HepG2 (cell line): ENCODE measurements at regions not wholly inside any gene's neighbourhood (a gene's known extent, or its start where the extent isn't known, plus 50 kb on each side); places are given as distances from the start of the nearest gene placed in this dataset.

Source experiments
- ATAC-seq: fragments of 200-7000 bp; cut with Tn5 transposase; 3 replicates; pipeline ENCODE4 v1.9.1; 2020; ENCODE audit warnings: mild to moderate bottlenecking, moderate library complexity
- BruUV-seq: library from RNA; stranded (reverse); fragments of 400-500 nt; replicated peaks from 2 replicates; lab custom pipeline; 2021; lab: Mats Ljungman, UMichigan
- CTCF ChIA-PET: fragments of 300-600 bp; formaldehyde crosslinking; extraction: SDS; loops from one replicate; lab custom pipeline; 2021; ENCODE audit warnings: low total read pairs, inconsistent platforms, low intra/inter-chr PET ratio; lab: Yijun Ruan, JAX
- POLR2A ChIA-PET: fragments of 350-600 bp; sonication (Branson Sonifier 250); formaldehyde crosslinking; loops from one replicate; lab custom pipeline; 2020; ENCODE audit warnings: antibody characterized with exemption, inconsistent platforms; lab: Yijun Ruan, JAX
- DNase-seq: peaks from one replicate; pipeline ENCODE4 v3.0.0-alpha.2; 2015; ENCODE audit warnings: low spot score
- FAIRE-seq: peaks from 3 replicates; lab custom pipeline; 2011; peaks lifted over from hg19 to GRCh38; lab: Jason Lieb, UNC
- H2AFZ ChIP-seq: one replicate; pipeline ENCODE4 v1.6.1; 2011; ENCODE audit warnings: low read length, inconsistent platforms
- H3K27ac ChIP-seq: fragments of 300-600 bp; 3 replicates; pipeline ENCODE4 v1.8.0; 2011; ENCODE audit warnings: mixed run types, mild to moderate bottlenecking, mixed read lengths, low read length, inconsistent platforms; ENCODE audit not compliant: insufficient read depth; ENCODE audit errors: extremely low read length
- H3K27me3 ChIP-seq, 2 experiments: fragments of 200-600 bp in 1 of 2; 2 replicates in 1 of 2; 3 replicates in 1 of 2; pipeline versions ENCODE4 v1.6.0 to v1.8.0; 2011; ENCODE audit warnings: low read length in 2 of 2, mild to moderate bottlenecking in 2 of 2, moderate library complexity in 2 of 2, inconsistent platforms in 1 of 2; ENCODE audit not compliant: insufficient read depth in 2 of 2, control insufficient read depth in 1 of 2
- H3K36me3 ChIP-seq, 2 experiments: fragments of 200-600 bp in 1 of 2; replicated peaks in 1 of 2; 2 replicates in 1 of 2; 3 replicates in 1 of 2; pipeline versions ENCODE4 v1.5.1 to v1.8.0; 2011; ENCODE audit warnings: low read length in 2 of 2, inconsistent platforms in 1 of 2; ENCODE audit not compliant: insufficient read depth in 2 of 2, control insufficient read depth in 1 of 2
- H3K4me1 ChIP-seq: 2 replicates; pipeline ENCODE4 v1.5.1; 2012; ENCODE audit warnings: low read length, inconsistent platforms; ENCODE audit not compliant: insufficient read depth
- H3K4me2 ChIP-seq: 2 replicates; pipeline ENCODE4 v1.6.0; 2011; ENCODE audit warnings: low read depth, low read length, inconsistent platforms
- H3K4me3 ChIP-seq, 3 experiments: fragments of 200-600 bp in 1 of 3; sonication (generic), shearing (Covaris generic) in 1 of 3; replicated peaks in 1 of 3; 2 replicates each; pipeline ENCODE4 v1.5.1; 2011 to 2016; ENCODE audit warnings: low read length in 3 of 3, inconsistent platforms in 2 of 3, low read depth in 2 of 3, mild to moderate bottlenecking in 2 of 3, control low read depth in 1 of 3, mixed read lengths in 1 of 3; ENCODE audit not compliant: insufficient read depth in 1 of 3
- H3K79me2 ChIP-seq: one replicate; pipeline ENCODE4 v1.6.1; 2011; ENCODE audit warnings: low read length, inconsistent platforms; ENCODE audit not compliant: insufficient read depth
- H3K9ac ChIP-seq: 2 replicates; pipeline ENCODE4 v1.6.0; 2011; ENCODE audit warnings: mild to moderate bottlenecking, low read depth, low read length, inconsistent platforms; ENCODE audit not compliant: insufficient read depth
- H3K9me3 ChIP-seq: 2 replicates; pipeline ENCODE4 v1.5.1; 2012; ENCODE audit warnings: mild to moderate bottlenecking, low read length
- H4K20me1 ChIP-seq: 2 replicates; pipeline ENCODE4 v1.6.0; 2011; ENCODE audit warnings: inconsistent platforms, mild to moderate bottlenecking, low read length, moderate library complexity; ENCODE audit not compliant: insufficient read depth
- CBX1 ChIP-seq: IDR thresholded peaks from one replicate; pipeline ENCODE4 v1.6.1; 2016; ENCODE audit warnings: antibody characterized with exemption, low read depth
- HIVEP1 ChIP-seq: sonication (generic); formaldehyde crosslinking; IDR thresholded peaks from 2 replicates; pipeline ENCODE4 v1.4.0; 2020; ENCODE audit warnings: mild to moderate bottlenecking, missing genetic modification reagents
- KAT8 ChIP-seq: IDR thresholded peaks from 2 replicates; pipeline ENCODE4 v1.6.1; 2016; ENCODE audit warnings: missing genetic modification reagents, missing compliant biosample characterization
- MBD4 ChIP-seq: IDR thresholded peaks from 2 replicates; pipeline ENCODE4 v1.6.1; 2012; ENCODE audit warnings: low read length, inconsistent platforms, borderline replicate concordance
- MYC ChIP-seq: sonication (generic); formaldehyde crosslinking; IDR thresholded peaks from 2 replicates; pipeline ENCODE4 v1.9.0; 2021; ENCODE audit warnings: missing genetic modification reagents, borderline replicate concordance
- NFATC3 ChIP-seq: sonication (generic); formaldehyde crosslinking; IDR thresholded peaks from 2 replicates; pipeline ENCODE4 v1.5.1; 2020; ENCODE audit warnings: mild to moderate bottlenecking, missing genetic modification reagents
- ZFP90 ChIP-seq: sonication (generic); formaldehyde crosslinking; IDR thresholded peaks from 2 replicates; pipeline ENCODE4 v1.8.0; 2022; ENCODE audit warnings: missing genetic modification reagents, mild to moderate bottlenecking, inconsistent platforms, borderline replicate concordance
- ZNF34 ChIP-seq: sonication (generic); formaldehyde crosslinking; IDR thresholded peaks from 2 replicates; pipeline ENCODE4 v1.4.0; 2020; ENCODE audit warnings: mild to moderate bottlenecking, missing genetic modification reagents, borderline replicate concordance
- ZNF83 ChIP-seq: sonication (generic); formaldehyde crosslinking; IDR thresholded peaks from 2 replicates; pipeline ENCODE4 v1.4.0; 2020; ENCODE audit warnings: missing genetic modification reagents, mild to moderate bottlenecking, borderline replicate concordance
- WGBS: methylation state at CpG from one replicate; pipeline ENCODE4 v1.1.6; 2017; ENCODE audit warnings: low lambda C conversion rate; 5-methylcytosine and 5-hydroxymethylcytosine counted together
- in situ Hi-C: cut with HindIII; loops from 2 replicates; pipeline ENCODE4 v1.10.0; 2017; ENCODE audit warnings: low pct_unique_long_range_greater_than_20kb; ENCODE audit not compliant: extremely low pct_ligation_motif_present
- intact Hi-C: fragments of 100-400 bp; cut with micrococcal nuclease; formaldehyde crosslinking; loops from one replicate; pipeline ENCODE4 v1.10.0; 2022; ENCODE audit not compliant: unreplicated experiment
- TF ChIP-seq, protein P1 (sequence below): sonication (generic); formaldehyde crosslinking; conservative IDR thresholded peaks from 2 replicates; pipeline ENCODE4 v1.8.0; 2022; ENCODE audit warnings: missing genetic modification reagents

DNA sequence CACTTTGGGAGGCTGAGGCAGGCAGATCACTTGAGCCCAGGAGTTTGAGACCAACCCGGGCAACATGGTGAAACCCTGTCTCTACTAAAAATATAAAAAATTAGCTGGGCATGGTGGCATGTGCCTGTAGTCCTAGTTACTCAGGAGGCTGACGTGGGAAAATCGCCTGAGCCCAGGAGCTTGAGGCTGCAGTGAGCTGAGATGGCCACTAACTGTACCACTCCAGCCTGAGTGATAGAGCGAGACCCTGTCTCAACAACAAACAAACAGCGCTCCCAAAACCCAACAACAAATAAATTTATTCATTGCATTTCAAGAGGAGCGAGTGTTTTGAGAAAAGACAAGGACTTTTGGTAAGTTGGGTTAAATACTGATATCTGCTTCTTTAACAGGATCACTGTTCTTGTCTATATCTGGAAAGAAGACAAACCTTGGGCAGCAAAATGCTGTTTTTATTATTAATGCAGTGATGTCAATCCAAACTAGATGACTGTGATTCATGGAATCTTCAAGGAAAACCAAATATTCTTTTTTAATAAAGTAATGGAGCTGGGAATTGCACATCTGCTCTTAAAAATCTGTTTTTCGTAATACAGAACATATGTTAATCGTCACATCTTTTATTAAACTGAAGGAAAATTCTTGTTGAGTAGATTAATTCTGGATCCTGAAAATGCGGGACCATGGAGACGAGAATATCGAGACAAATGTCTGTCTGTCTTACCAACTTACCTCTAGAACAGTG lies 90.8 kb upstream of the LIMCH1 start:
- intact Hi-C loops (no loop called here), in situ Hi-C loops (no loop called here)
- ATAC-seq (no peak), DNase-seq (no peak), FAIRE-seq (no peak)
- Histone ChIP-seq H3K27ac (no peak overlapping the region), H3K27me3 (no peaks in the 10 kb centered on the region; a peak in 1 of 5 replicates), H3K4me2 (no peak overlapping the region), H4K20me1 (no peaks in the 10 kb centered on the region), H3K4me1 (no peaks in the 10 kb centered on the region), H3K79me2 (no peaks in the 10 kb centered on the region), H2AFZ (no peak overlapping the region), H3K36me3 (no peaks in the 10 kb centered on the region), H3K4me3 (no peak overlapping the region), H3K9ac (no peak overlapping the region), H3K9me3 (no peaks in the 10 kb centered on the region)
- no TSS peak for BruUV-seq
- TF ChIP-seq NFATC3 (CRISPR knock-in tag) (no peak), HIVEP1 (CRISPR knock-in tag) (no peak), ZNF83 (CRISPR knock-in tag) (no peak), ZFP90 (CRISPR knock-in tag) (no peak), ZNF34 (no peak), MYC (no peak), MBD4 (no peak), KAT8 (CRISPR knock-in tag) (no peak), CBX1 (no peak)
- TF ChIP-seq, protein P1, sequence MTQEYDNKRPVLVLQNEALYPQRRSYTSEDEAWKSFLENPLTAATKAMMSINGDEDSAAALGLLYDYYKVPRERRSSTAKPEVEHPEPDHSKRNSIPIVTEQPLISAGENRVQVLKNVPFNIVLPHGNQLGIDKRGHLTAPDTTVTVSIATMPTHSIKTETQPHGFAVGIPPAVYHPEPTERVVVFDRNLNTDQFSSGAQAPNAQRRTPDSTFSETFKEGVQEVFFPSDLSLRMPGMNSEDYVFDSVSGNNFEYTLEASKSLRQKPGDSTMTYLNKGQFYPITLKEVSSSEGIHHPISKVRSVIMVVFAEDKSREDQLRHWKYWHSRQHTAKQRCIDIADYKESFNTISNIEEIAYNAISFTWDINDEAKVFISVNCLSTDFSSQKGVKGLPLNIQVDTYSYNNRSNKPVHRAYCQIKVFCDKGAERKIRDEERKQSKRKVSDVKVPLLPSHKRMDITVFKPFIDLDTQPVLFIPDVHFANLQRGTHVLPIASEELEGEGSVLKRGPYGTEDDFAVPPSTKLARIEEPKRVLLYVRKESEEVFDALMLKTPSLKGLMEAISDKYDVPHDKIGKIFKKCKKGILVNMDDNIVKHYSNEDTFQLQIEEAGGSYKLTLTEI (CRISPR knock-in tag), result no peak
- ChIA-PET POLR2A (no interaction called here), CTCF (no interaction called here)
- 19% methylated on average over 11 of the region's 11 CpGs for WGBS
